Activated CD8-positive, alpha-beta memory T cell treated with anti-CD3 and anti-CD28 coated beads for 1 hour (primary cell): ENCODE measurements at regions not wholly inside any gene's neighbourhood (a gene's known extent, or its start where the extent isn't known, plus 50 kb on each side); places are given as distances from the start of the nearest gene placed in this dataset.
A peak's percentile ranks its signal among the peaks of the same experiment; 100 is the strongest.
"Not testable (repeated sequence)": the region's sequence is repeated elsewhere in the genome, so short reads cannot be mapped to it uniquely, and the experiment has no call there.

ENCODE experiments used
- DNase-seq, 2 donors: peaks; one replicate each; pipeline ENCODE4 v3.0.0-alpha.2; 2020; ENCODE audit warnings: low read depth in 1 of 2; ENCODE audit errors: extremely low read depth in 1 of 2

DNA sequence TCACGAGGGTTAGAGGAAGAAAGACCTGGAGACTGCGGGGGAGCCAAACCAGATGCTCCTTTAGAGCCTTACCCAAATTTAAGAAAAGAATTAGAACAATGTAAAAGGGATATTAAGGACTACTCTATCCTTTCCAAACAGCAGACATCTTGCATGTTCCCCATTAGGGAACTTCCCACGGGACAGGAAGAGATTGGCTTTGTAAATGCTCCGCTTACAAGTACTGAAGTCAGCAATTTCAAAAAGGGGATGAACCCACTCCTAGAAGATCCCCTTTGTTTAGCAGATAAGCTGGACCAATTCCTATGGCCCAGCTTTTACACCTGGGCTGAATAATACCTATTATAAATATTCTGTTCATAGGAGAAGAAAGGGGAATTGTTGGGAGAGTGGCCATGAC, 74.2 kb downstream of the APOBEC1 start:
- no peak for DNase-seq

DNA sequence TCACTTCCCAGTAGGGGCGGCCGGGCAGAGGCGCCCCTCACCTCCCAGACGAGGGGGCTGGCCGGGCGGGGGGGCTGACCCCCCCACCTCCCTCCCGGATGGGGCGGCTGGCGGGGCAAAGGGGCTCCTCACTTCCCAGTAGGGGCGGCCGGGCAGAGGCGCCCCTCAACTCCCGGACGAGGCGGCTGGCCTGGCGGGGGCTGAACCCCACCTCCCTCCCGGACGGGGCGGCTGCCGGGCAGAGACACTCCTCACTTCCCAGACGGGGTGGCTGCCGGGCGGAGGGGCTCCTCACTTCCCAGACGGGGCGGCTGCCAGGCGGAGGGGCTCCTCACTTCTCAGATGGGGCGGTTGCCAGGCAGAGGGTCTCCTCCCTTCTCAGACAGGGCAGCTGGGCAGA, 75.6 kb downstream of the APOBEC1 start:
- DNase-seq = not testable (repeated sequence)

GRCh38 chr12:7588742-7589329, 76.9 kb downstream of the APOBEC1 start:
- DNase-seq = peak in 1 of 2 donors; percentile 9

DNA sequence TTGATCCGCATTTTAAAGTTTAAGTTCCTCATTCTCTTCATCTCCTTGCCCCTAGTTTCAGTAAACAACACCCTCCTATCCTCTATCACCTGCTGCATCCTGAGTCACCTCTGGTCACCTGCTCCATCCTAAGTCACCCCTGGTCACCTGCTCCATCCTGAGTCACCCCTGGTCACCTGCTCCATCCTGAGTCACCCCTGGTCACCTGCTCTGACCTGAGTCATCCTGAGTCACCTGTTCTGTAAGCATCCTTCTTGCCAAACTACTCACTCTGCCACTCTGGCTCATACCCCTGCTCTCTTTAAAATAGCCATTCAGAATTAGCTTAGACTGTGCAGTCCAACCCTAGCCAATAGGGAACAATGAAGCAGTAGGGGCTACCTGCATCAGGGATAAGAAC, 80.6 kb upstream of the CD163 start:
- not testable (repeated sequence) for DNase-seq

- no peak for DNase-seq
These were observed 79.9 kb upstream of the CD163 start for GRCh38 chr12:7583471-7583870.

DNA sequence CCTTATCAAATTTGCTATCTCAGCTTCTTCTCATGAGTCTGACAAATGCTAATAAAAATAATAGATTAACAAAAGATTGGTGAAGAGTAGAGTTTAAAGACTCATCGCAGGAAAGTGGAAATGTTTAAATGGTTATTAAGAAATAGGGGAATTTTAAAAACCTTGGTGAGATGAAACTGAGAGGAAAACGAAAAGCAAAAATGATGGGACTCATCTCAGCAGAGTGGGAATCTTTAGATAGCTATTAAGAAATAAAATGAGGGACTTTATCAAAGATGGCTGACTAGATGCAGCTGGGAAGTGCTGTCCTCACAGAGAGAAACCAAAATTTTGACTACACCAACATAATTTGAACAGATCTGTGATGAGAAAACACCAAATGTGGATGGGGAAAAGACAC, 79.2 kb upstream of the CD163 start:
- DNase-seq = no peak

DNA sequence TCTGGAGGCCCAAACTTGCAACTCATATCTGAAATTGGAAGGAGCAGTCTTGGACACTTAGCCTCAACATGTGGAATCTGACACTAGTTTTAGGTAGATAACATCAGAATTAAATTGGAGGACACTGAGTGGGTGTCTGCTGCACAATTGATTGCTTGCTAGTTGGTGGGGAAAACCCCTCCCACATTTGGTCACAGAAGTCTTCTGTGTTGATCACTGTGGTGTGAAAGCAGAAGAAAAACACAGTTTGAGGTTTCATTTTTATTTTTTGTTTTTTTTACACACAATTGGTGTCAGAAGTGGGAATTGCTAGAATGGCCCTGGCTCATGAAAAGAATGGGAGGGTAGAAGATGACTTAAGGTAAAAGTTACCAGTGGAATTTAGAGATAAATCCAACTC, 78.0 kb upstream of the CD163 start:
- no peak for DNase-seq

GRCh38 chr12:7581046-7581445, 77.5 kb upstream of the CD163 start:
- no peak for DNase-seq

- no peak for DNase-seq
These were observed 67.7 kb upstream of the CD163 start for GRCh38 chr12:7571257-7571656.

DNA sequence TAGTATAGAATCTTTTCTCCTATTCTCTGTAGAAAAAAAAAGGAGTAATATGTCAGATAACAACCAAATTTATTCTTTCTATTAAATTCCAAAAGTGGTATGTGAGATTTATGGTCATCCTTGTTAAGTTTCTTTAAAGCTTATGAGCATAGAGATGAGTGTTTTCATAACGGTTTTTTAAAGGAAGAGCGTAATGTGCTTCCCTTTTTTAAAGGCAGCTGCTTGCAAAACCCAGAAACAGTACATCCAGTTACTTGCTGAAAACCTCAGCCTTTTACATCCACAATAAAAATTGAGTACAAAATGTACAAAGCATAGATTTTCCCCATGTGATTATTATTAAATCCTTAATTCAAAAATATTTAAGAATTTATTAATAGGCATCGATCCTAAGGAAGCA, 53.6 kb upstream of the CD163 start:
- DNase-seq = no peak

GRCh38 chr12:7555752-7556151, 52.2 kb upstream of the CD163 start:
- DNase-seq = no peak

DNA sequence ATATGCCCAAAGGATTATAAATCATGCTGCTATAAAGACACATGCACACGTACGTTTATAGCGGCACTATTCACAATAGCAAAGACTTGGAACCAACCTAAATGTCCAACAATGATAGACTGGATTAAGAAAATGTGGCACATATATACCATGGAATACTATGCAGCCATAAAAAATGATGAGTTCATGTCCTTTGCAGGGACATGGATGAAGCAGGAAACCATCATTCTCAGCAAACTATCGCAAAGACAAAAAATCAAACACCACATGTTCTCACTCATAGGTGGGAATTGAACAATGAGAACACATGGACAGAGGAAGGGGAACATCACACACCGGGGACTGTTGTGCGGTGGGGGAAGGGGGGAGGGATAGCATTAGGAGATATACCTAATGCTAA, 51.3 kb upstream of the CD163 start:
- DNase-seq = not testable (repeated sequence)
